PC-9 (cell line): ENCODE measurements at regions not wholly inside any gene's neighbourhood (a gene's known extent, or its start where the extent isn't known, plus 50 kb on each side); places are given as distances from the start of the nearest gene placed in this dataset.

Experiments
- EZH2 ChIP-seq: fragments of 200-600 bp; sonication (generic); IDR thresholded peaks from 2 replicates; pipeline ENCODE4 v1.8.0; 2017; ENCODE audit warnings: antibody characterized with exemption, low read depth
- TF ChIP-seq, protein P1 (sequence below): fragments of 200-600 bp; sonication (generic); conservative IDR thresholded peaks from 2 replicates; pipeline ENCODE4 v1.6.1; 2017; ENCODE audit warnings: mixed run types, antibody characterized with exemption, mild to moderate bottlenecking, moderate library complexity

DNA sequence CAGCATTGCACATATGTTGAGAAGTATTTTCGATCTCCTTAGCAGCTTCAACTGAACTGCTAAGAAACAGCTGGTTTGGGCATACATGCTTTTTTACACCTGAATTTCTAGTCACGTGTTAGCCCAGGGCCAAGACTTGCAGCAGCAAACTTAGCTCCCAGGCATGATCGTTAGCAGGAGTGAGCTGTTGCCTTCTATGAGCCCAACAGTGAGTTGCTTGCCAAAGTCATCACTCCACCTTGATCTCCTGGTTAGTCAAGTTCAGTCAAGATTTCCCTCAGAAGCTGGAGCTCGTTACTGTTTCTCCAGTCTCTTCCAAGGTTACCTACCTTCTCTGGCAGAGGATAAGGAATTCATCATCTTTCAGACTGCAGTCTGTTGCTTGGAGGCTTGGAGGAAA, 100.4 kb upstream of the SEMA6D start:
- TF ChIP-seq EZH2, result no peak
- TF ChIP-seq, protein P1, sequence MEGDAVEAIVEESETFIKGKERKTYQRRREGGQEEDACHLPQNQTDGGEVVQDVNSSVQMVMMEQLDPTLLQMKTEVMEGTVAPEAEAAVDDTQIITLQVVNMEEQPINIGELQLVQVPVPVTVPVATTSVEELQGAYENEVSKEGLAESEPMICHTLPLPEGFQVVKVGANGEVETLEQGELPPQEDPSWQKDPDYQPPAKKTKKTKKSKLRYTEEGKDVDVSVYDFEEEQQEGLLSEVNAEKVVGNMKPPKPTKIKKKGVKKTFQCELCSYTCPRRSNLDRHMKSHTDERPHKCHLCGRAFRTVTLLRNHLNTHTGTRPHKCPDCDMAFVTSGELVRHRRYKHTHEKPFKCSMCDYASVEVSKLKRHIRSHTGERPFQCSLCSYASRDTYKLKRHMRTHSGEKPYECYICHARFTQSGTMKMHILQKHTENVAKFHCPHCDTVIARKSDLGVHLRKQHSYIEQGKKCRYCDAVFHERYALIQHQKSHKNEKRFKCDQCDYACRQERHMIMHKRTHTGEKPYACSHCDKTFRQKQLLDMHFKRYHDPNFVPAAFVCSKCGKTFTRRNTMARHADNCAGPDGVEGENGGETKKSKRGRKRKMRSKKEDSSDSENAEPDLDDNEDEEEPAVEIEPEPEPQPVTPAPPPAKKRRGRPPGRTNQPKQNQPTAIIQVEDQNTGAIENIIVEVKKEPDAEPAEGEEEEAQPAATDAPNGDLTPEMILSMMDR, result no peak
